K562 (cell line): ENCODE measurements at regions not wholly inside any gene's neighbourhood (a gene's known extent, or its start where the extent isn't known, plus 50 kb on each side); places are given as distances from the start of the nearest gene placed in this dataset.

Experiments used
- ATAC-seq: fragments of 200-7000 bp; cut with Tn5 transposase; 3 replicates; pipeline ENCODE4 v1.9.1; 2020; ENCODE audit warnings: moderate library complexity
- BruUV-seq: library from RNA; stranded (reverse); fragments of 400-500 nt; replicated peaks from 2 replicates; lab custom pipeline; 2021; lab: Mats Ljungman, UMichigan
- CTCF ChIA-PET: fragments of 300-600 bp; formaldehyde crosslinking; extraction: SDS; loops from one replicate; lab custom pipeline; 2021; ENCODE audit warnings: low intra/inter-chr PET ratio; lab: Yijun Ruan, JAX
- POLR2A ChIA-PET: fragments of 300-600, 350-650 bp; sonication (Branson Sonifier 250); formaldehyde crosslinking; extraction: SDS; loops from one replicate; lab custom pipeline; 2021; ENCODE audit warnings: antibody characterized with exemption, inconsistent platforms; lab: Yijun Ruan, JAX
- DNase-seq, 4 experiments: peaks; one replicate each; pipeline versions ENCODE4 v3.0.0 to v3.0.0-alpha.2; 2011 to 2018; ENCODE audit warnings: low spot score in 3 of 4, mixed read lengths in 3 of 4; ENCODE audit errors: extremely low read depth in 1 of 4
- FAIRE-seq: peaks from 2 replicates; lab custom pipeline; 2011; peaks lifted over from hg19 to GRCh38; lab: Jason Lieb, UNC
- H2AFZ ChIP-seq: 2 replicates; pipeline ENCODE4 v1.6.0; 2011; ENCODE audit warnings: low read depth, low read length, control low read depth, inconsistent platforms
- H3K27ac ChIP-seq: fragments of 200-600 bp; 3 replicates; pipeline ENCODE4 v1.8.0; 2011; ENCODE audit warnings: low read depth, mild to moderate bottlenecking, control low read depth, inconsistent platforms, low read length, moderate library complexity, mixed read lengths; ENCODE audit errors: extremely low read depth
- H3K27me3 ChIP-seq, 2 experiments: fragments of 300-600 bp in 1 of 2; 2 replicates in 1 of 2; 3 replicates in 1 of 2; pipeline versions ENCODE4 v1.6.0 to v1.8.0; 2011; ENCODE audit warnings: inconsistent platforms in 2 of 2, low read length in 2 of 2, mild to moderate bottlenecking in 1 of 2, mixed read lengths in 1 of 2, moderate library complexity in 1 of 2; ENCODE audit not compliant: control insufficient read depth in 2 of 2, insufficient read depth in 2 of 2
- H3K36me3 ChIP-seq: fragments of 300-600 bp; 3 replicates; pipeline ENCODE4 v1.8.0; 2011; ENCODE audit warnings: mild to moderate bottlenecking, low read length, inconsistent platforms; ENCODE audit not compliant: control insufficient read depth, insufficient read depth
- H3K4me1 ChIP-seq, 2 experiments: fragments of 200-600 bp in 1 of 2; replicated peaks in 1 of 2; 2 replicates in 1 of 2; 3 replicates in 1 of 2; pipeline versions ENCODE4 v1.5.1 to v1.8.0; 2011; ENCODE audit warnings: inconsistent platforms in 2 of 2, low read length in 2 of 2, mild to moderate bottlenecking in 1 of 2, mixed read lengths in 1 of 2, moderate library complexity in 1 of 2; ENCODE audit not compliant: control insufficient read depth in 2 of 2, insufficient read depth in 2 of 2
- H3K4me2 ChIP-seq: 2 replicates; pipeline ENCODE4 v1.6.1; 2011; ENCODE audit warnings: low read length, control low read depth, inconsistent platforms, mixed read lengths; ENCODE audit not compliant: insufficient read depth
- H3K4me3 ChIP-seq: fragments of 200-600 bp; sonication (generic), shearing (Covaris generic); 2 replicates; pipeline ENCODE4 v1.5.1; 2016; ENCODE audit warnings: control low read depth, inconsistent platforms
- H3K79me2 ChIP-seq: fragments of 200-600 bp; 3 replicates; pipeline ENCODE4 v1.8.0; 2011; ENCODE audit warnings: low read length, inconsistent platforms; ENCODE audit not compliant: control insufficient read depth, insufficient read depth
- H3K9ac ChIP-seq, 2 experiments: 2 replicates each; pipeline versions ENCODE4 v1.6.0 to v1.6.1; 2011; ENCODE audit warnings: low read depth in 2 of 2, low read length in 2 of 2, control low read depth in 1 of 2, inconsistent platforms in 1 of 2, mild to moderate bottlenecking in 1 of 2, mixed read lengths in 1 of 2; ENCODE audit not compliant: insufficient read depth in 1 of 2
- H3K9me1 ChIP-seq: one replicate; pipeline ENCODE4 v1.6.0; 2011; ENCODE audit warnings: inconsistent platforms, mild to moderate bottlenecking, low read length, moderate library complexity; ENCODE audit not compliant: control insufficient read depth, insufficient read depth
- H3K9me3 ChIP-seq: replicated peaks from 2 replicates; pipeline ENCODE4 v1.5.1; 2011; ENCODE audit warnings: low read depth, low read length, inconsistent platforms; ENCODE audit not compliant: control insufficient read depth, insufficient read depth
- H4K20me1 ChIP-seq: replicated peaks from 2 replicates; pipeline ENCODE4 v1.6.1; 2011; ENCODE audit warnings: low read length, inconsistent platforms, mixed read lengths; ENCODE audit not compliant: control insufficient read depth, insufficient read depth
- BACH1 ChIP-seq: fragments of 200-800 bp; sonication (Bioruptor generic); IDR thresholded peaks from 2 replicates; pipeline ENCODE4 v1.6.1; 2016; ENCODE audit warnings: missing genetic modification characterization, missing compliant biosample characterization
- CTBP1 ChIP-seq: fragments of 450-650 bp; IDR thresholded peaks from 2 replicates; pipeline ENCODE4 v1.6.1; 2016; ENCODE audit warnings: borderline replicate concordance
- DMBX1 ChIP-seq: fragments of 250-450 bp; sonication (Bioruptor Pico); IDR thresholded peaks from 2 replicates; pipeline ENCODE4 v1.8.0; 2022; ENCODE audit warnings: inconsistent platforms, mild to moderate bottlenecking, moderate library complexity, borderline replicate concordance
- HNRNPK ChIP-seq: fragments of 200-400 bp; formaldehyde crosslinking; IDR thresholded peaks from one replicate; pipeline ENCODE4 v1.6.1; 2018; ENCODE audit warnings: mild to moderate bottlenecking, low read depth, low read length; ENCODE audit not compliant: poor library complexity, severe bottlenecking
- NONO ChIP-seq, 2 experiments: fragments of 200-400 bp in 1 of 2; fragments of 450-650 bp in 1 of 2; formaldehyde crosslinking in 1 of 2; IDR thresholded peaks; 2 replicates each; pipeline ENCODE4 v1.6.1; 2017; ENCODE audit warnings: low read depth in 2 of 2, mild to moderate bottlenecking in 2 of 2, moderate library complexity in 2 of 2, low read length in 1 of 2
- POLR2AphosphoS5 ChIP-seq: IDR thresholded peaks from 2 replicates; pipeline ENCODE4 v1.6.1; 2011; ENCODE audit warnings: mild to moderate bottlenecking, low read depth, low read length, moderate library complexity; ENCODE audit not compliant: control insufficient read depth, insufficient read depth
- ZFP30 ChIP-seq: fragments of 250-450 bp; sonication (Bioruptor Pico); IDR thresholded peaks from 2 replicates; pipeline ENCODE4 v1.8.0; 2022; ENCODE audit warnings: moderate library complexity, mild to moderate bottlenecking, inconsistent platforms, borderline replicate concordance
- ZFP36 ChIP-seq: fragments of 150-350 bp; IDR thresholded peaks from 2 replicates; pipeline ENCODE4 v1.6.1; 2018; ENCODE audit warnings: low read length, low read depth; ENCODE audit not compliant: partially characterized antibody
- ZNF197 ChIP-seq: fragments of 200-800 bp; sonication (Bioruptor generic); IDR thresholded peaks from 2 replicates; pipeline ENCODE4 v1.6.1; 2016; ENCODE audit warnings: low read depth, missing genetic modification characterization, missing compliant biosample characterization
- ZNF586 ChIP-seq: fragments of 450-650 bp; formaldehyde crosslinking; conservative IDR thresholded peaks from 2 replicates; pipeline ENCODE4 v1.4.0; 2020; ENCODE audit warnings: mild to moderate bottlenecking, moderate library complexity
- WGBS: fragments of 100-300 bp; shearing (Covaris generic); methylation state at CpG from one replicate; pipeline ENCODE4 v1.1.6; 2016; ENCODE audit warnings: low coverage, mixed read lengths; ENCODE audit not compliant: insufficient coverage; ENCODE audit errors: missing lambda C conversion rate; 5-methylcytosine and 5-hydroxymethylcytosine counted together
- in situ Hi-C: fragments of 300-500 bp; cut with MboI; formaldehyde crosslinking; loops from 4 replicates; pipeline ENCODE4 v1.15.0; 2018; ENCODE audit warnings: inconsistent platforms, mixed read lengths
- intact Hi-C: fragments of 100-400 bp; cut with micrococcal nuclease; formaldehyde crosslinking; loops from 2 replicates; pipeline ENCODE4 v1.14.2; 2022
- TF ChIP-seq, protein P1 (sequence below), 3 experiments: fragments of 200-800 bp in 1 of 3; sonication (Bioruptor generic) in 1 of 3; sonication (generic) in 1 of 3; formaldehyde crosslinking in 1 of 3; IDR thresholded peaks; 2 replicates each; pipeline versions ENCODE4 v1.6.1 to v1.8.0; 2016 to 2022; ENCODE audit warnings: mild to moderate bottlenecking in 2 of 3, missing compliant biosample characterization in 2 of 3, missing genetic modification characterization in 2 of 3, missing genetic modification reagents in 1 of 3
- TF ChIP-seq, protein P2 (sequence below): fragments of 450-650 bp; IDR thresholded peaks from 2 replicates; pipeline ENCODE4 v1.6.1; 2017; ENCODE audit warnings: antibody characterized with exemption, mild to moderate bottlenecking
- TF ChIP-seq, protein P3 (sequence below): fragments of 450-650 bp; formaldehyde crosslinking; IDR thresholded peaks from 2 replicates; pipeline ENCODE4 v1.4.0; 2020; ENCODE audit warnings: mild to moderate bottlenecking, moderate library complexity

DNA sequence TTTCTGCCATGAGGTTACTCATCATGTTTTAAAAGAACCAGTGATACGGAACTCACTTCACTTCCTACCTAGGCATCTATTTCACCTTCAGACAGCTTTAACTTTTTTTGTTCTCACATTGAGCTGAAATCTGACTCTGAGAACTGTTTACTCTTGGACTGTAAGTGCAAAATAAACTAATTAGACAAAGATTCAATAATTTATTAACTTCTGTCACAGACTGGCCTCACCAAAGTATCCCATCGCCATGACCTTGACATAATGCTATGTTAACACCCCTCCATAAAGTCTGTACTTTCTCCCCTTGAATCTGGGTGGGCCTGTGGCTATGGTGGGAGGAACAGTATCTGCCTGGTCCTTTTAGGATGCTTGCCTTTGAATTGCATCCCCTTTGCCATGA, 448.1 kb downstream of the CBLN4 start (continued):
- no peak for TF ChIP-seq NONO (IDR thresholded peaks at IDR 0.05; ENCODE audit: low read depth in 2 of 2, low read length in 1 of 2)

DNA sequence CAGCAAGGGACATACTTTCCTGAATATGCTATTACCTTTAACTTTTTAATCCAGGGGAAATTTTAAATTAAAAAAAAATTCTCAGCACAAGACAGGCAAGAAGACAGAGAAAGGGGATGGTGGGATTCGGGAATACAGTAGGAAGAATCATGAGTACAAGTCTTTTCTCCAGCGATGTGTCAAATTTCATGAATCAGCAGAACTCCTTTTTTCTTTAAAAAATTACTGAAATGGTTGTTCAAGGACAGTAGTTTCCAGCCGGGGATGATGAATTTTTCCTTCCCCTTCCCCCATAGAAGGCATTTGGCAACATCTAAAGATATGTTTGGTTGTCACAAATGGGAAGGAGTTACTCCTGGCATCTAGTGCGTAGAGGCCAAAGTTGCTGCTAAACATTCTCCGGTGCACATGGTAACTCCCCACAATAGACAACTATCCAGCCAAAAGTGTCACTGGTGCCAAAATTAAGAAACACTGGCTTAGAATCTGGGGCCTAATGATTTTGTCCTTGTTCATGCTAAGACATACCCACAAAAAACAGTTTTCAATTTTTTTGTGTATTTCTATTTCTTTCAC, 450.2 kb downstream of the CBLN4 start:
- H2AFZ ChIP-seq = no peak overlapping the region
- H3K4me2 ChIP-seq = no peak overlapping the region
- ATAC-seq (no peak), FAIRE-seq (no peak), DNase-seq (no peak)
- CTCF ChIA-PET = no interaction called here
- no peaks in the 10 kb centered on the region; the same call in 2 of the 3 replicates for H3K79me2 ChIP-seq
- intact Hi-C loops (no loop called here), in situ Hi-C loops (no loop called here)
- no peaks in the 10 kb centered on the region for H3K27me3 ChIP-seq
- no peaks in the 10 kb centered on the region for H3K36me3 ChIP-seq
- no peaks in the 10 kb centered on the region for H4K20me1 ChIP-seq
- no peaks in the 10 kb centered on the region for H3K9me1 ChIP-seq
- no peak overlapping the region for H3K4me3 ChIP-seq
- no peak overlapping the region for H3K9ac ChIP-seq
- H3K9me3 ChIP-seq = no peaks in the 10 kb centered on the region
- no TSS peak for BruUV-seq
- H3K4me1 ChIP-seq = no peaks in the 10 kb centered on the region
- no peak overlapping the region for H3K27ac ChIP-seq
- 2% methylated on average over 4 of the region's 5 CpGs for WGBS
- POLR2A ChIA-PET = no interaction called here
- TF ChIP-seq, protein P1, sequence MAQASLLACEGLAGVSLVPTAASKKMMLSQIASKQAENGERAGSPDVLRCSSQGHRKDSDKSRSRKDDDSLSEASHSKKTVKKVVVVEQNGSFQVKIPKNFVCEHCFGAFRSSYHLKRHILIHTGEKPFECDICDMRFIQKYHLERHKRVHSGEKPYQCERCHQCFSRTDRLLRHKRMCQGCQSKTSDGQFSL (CRISPR knock-in tag; IDR thresholded peaks at IDR 0.05) = no peak
- TF ChIP-seq, protein P1 (tag; IDR thresholded peaks at IDR 0.05) = no peak
- TF ChIP-seq ZFP36 = no peak
- no peak for TF ChIP-seq ZFP30 (CRISPR knock-in tag)
- TF ChIP-seq DMBX1 = no peak
- TF ChIP-seq, protein P2, sequence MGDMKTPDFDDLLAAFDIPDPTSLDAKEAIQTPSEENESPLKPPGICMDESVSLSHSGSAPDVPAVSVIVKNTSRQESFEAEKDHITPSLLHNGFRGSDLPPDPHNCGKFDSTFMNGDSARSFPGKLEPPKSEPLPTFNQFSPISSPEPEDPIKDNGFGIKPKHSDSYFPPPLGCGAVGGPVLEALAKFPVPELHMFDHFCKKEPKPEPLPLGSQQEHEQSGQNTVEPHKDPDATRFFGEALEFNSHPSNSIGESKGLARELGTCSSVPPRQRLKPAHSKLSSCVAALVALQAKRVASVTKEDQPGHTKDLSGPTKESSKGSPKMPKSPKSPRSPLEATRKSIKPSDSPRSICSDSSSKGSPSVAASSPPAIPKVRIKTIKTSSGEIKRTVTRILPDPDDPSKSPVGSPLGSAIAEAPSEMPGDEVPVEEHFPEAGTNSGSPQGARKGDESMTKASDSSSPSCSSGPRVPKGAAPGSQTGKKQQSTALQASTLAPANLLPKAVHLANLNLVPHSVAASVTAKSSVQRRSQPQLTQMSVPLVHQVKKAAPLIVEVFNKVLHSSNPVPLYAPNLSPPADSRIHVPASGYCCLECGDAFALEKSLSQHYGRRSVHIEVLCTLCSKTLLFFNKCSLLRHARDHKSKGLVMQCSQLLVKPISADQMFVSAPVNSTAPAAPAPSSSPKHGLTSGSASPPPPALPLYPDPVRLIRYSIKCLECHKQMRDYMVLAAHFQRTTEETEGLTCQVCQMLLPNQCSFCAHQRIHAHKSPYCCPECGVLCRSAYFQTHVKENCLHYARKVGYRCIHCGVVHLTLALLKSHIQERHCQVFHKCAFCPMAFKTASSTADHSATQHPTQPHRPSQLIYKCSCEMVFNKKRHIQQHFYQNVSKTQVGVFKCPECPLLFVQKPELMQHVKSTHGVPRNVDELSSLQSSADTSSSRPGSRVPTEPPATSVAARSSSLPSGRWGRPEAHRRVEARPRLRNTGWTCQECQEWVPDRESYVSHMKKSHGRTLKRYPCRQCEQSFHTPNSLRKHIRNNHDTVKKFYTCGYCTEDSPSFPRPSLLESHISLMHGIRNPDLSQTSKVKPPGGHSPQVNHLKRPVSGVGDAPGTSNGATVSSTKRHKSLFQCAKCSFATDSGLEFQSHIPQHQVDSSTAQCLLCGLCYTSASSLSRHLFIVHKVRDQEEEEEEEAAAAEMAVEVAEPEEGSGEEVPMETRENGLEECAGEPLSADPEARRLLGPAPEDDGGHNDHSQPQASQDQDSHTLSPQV = no peak
- no peak for TF ChIP-seq HNRNPK
- no peak for TF ChIP-seq CTBP1
- TF ChIP-seq ZNF197 = no peak
- TF ChIP-seq, protein P3, sequence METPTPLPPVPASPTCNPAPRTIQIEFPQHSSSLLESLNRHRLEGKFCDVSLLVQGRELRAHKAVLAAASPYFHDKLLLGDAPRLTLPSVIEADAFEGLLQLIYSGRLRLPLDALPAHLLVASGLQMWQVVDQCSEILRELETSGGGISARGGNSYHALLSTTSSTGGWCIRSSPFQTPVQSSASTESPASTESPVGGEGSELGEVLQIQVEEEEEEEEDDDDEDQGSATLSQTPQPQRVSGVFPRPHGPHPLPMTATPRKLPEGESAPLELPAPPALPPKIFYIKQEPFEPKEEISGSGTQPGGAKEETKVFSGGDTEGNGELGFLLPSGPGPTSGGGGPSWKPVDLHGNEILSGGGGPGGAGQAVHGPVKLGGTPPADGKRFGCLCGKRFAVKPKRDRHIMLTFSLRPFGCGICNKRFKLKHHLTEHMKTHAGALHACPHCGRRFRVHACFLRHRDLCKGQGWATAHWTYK (CRISPR knock-in tag) = no peak
- TF ChIP-seq ZNF586 (CRISPR knock-in tag) = no peak
- no peak for TF ChIP-seq POLR2AphosphoS5
- TF ChIP-seq BACH1 (tag) = no peak
